Activated T-cell treated with anti-CD3 and anti-CD28 coated beads, Interleukin-2, amount 50 U/mL, for 24 hours (primary cell): ENCODE measurements at regions not wholly inside any gene's neighbourhood (a gene's known extent, or its start where the extent isn't known, plus 50 kb on each side); places are given as distances from the start of the nearest gene placed in this dataset.
"Not testable (repeated sequence)": the region's sequence is repeated elsewhere in the genome, so short reads cannot be mapped to it uniquely, and the experiment has no call there.

Experiments used
- DNase-seq: peaks from one replicate; pipeline ENCODE4 v3.0.0-alpha.2; 2020
- H3K27ac Mint-ChIP-seq: 2 replicates; pipeline ENCODE4 v1.8.0; 2020; ENCODE audit warnings: mild to moderate bottlenecking, mixed read lengths
- H3K27me3 Mint-ChIP-seq: 2 replicates; pipeline ENCODE4 v1.8.0; 2020; ENCODE audit warnings: mixed read lengths
- H3K36me3 Mint-ChIP-seq: 2 replicates; pipeline ENCODE4 v1.8.0; 2020; ENCODE audit warnings: low read depth, mixed read lengths
- H3K4me1 Mint-ChIP-seq: 2 replicates; pipeline ENCODE4 v1.8.0; 2020; ENCODE audit warnings: low read depth, mixed read lengths
- H3K4me3 Mint-ChIP-seq: 2 replicates; pipeline ENCODE4 v1.8.0; 2020; ENCODE audit warnings: mild to moderate bottlenecking, moderate library complexity, mixed read lengths
- H3K9me3 Mint-ChIP-seq: 2 replicates; pipeline ENCODE4 v1.8.0; 2020; ENCODE audit warnings: mixed read lengths

- H3K27ac Mint-ChIP-seq: no peak overlapping the region
- peaks cover 4% of the 10 kb centered on the region for H3K9me3 Mint-ChIP-seq
- H3K36me3 Mint-ChIP-seq: no peaks in the 10 kb centered on the region
- H3K4me3 Mint-ChIP-seq: no peak overlapping the region
- no peaks in the 10 kb centered on the region for H3K4me1 Mint-ChIP-seq
- H3K27me3 Mint-ChIP-seq: peaks cover 5% of the 10 kb centered on the region
- DNase-seq: no peak
Measured at GRCh38 chr19:30855442-30855841, 483.3 kb downstream of the ZNF536 start.

GRCh38 chr19:30854661-30855060 lies 482.5 kb downstream of the ZNF536 start:
- H3K9me3 Mint-ChIP-seq: peaks cover 1% of the 10 kb centered on the region
- no peak overlapping the region for H3K27ac Mint-ChIP-seq
- H3K4me1 Mint-ChIP-seq: no peaks in the 10 kb centered on the region
- no peak overlapping the region for H3K4me3 Mint-ChIP-seq
- DNase-seq: no peak
- H3K27me3 Mint-ChIP-seq: peaks cover 3% of the 10 kb centered on the region
- no peaks in the 10 kb centered on the region for H3K36me3 Mint-ChIP-seq

GRCh38 chr19:30854207-30854606 lies 482.0 kb downstream of the ZNF536 start:
- DNase-seq: no peak
- no peak overlapping the region for H3K4me3 Mint-ChIP-seq
- H3K9me3 Mint-ChIP-seq: no peaks in the 10 kb centered on the region
- peaks cover 3% of the 10 kb centered on the region for H3K27me3 Mint-ChIP-seq
- no peaks in the 10 kb centered on the region for H3K36me3 Mint-ChIP-seq
- H3K4me1 Mint-ChIP-seq: no peaks in the 10 kb centered on the region
- H3K27ac Mint-ChIP-seq: no peak overlapping the region

DNA sequence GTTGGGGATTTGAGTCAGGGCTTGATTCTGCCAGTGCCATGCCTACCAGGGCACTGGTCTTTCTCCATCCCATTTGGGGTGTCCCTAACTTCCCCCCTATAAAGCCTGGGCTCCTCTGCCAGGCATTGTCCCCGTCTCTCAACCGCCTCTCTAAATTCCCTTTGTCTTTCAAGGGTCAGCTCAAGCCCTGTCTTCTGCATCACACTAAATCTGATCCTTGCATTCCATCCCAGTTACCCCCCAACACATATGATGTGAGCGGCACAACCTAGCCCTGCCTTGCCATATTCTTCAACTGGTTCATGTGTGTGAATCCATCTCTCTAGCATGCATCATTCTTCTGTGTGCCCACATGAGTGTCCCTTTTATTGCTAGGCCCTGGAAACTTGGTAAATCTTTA lies 480.9 kb downstream of the ZNF536 start:
- Mint-ChIP-seq H3K4me3 (no peak overlapping the region), H3K9me3 (no peaks in the 10 kb centered on the region), H3K36me3 (no peaks in the 10 kb centered on the region), H3K27me3 (no peaks in the 10 kb centered on the region), H3K27ac (no peak overlapping the region), H3K4me1 (no peaks in the 10 kb centered on the region)
- DNase-seq: no peak

DNA sequence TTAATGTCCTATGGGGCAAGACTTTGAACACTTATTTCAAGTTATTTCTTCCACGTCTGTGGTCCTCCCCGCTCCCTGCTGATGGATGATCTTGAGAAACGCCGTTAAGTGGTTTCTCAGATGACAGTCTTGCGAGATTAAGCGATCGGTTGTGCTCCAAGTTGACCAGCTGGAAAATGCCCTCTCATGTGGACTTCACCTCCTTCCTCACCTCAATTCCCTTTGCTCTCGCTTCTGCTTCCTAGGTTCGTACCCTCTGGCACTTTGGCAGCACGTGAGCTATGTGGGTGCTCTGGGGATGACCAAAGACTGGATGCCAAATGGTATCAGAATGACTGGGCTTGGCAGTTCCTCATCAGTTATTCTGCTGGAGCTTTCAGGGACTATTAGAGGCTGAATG lies 480.0 kb downstream of the ZNF536 start:
- no peaks in the 10 kb centered on the region for H3K9me3 Mint-ChIP-seq
- H3K27me3 Mint-ChIP-seq: no peaks in the 10 kb centered on the region
- no peak overlapping the region for H3K4me3 Mint-ChIP-seq
- no peaks in the 10 kb centered on the region for H3K36me3 Mint-ChIP-seq
- no peaks in the 10 kb centered on the region for H3K4me1 Mint-ChIP-seq
- DNase-seq: no peak
- no peak overlapping the region for H3K27ac Mint-ChIP-seq

GRCh38 chr19:30851646-30852045 lies 479.5 kb downstream of the ZNF536 start:
- DNase-seq: no peak
- H3K36me3 Mint-ChIP-seq: no peaks in the 10 kb centered on the region
- H3K4me1 Mint-ChIP-seq: no peaks in the 10 kb centered on the region
- H3K9me3 Mint-ChIP-seq: no peaks in the 10 kb centered on the region
- no peaks in the 10 kb centered on the region for H3K27me3 Mint-ChIP-seq
- no peak overlapping the region for H3K4me3 Mint-ChIP-seq
- no peak overlapping the region for H3K27ac Mint-ChIP-seq

GRCh38 chr19:30848636-30849425 lies 476.6 kb downstream of the ZNF536 start:
- no peak for DNase-seq
- Mint-ChIP-seq H3K36me3 (no peaks in the 10 kb centered on the region), H3K4me1 (no peaks in the 10 kb centered on the region), H3K27ac (no peak overlapping the region), H3K27me3 (no peaks in the 10 kb centered on the region), H3K9me3 (no peaks in the 10 kb centered on the region), H3K4me3 (no peak overlapping the region)

DNA sequence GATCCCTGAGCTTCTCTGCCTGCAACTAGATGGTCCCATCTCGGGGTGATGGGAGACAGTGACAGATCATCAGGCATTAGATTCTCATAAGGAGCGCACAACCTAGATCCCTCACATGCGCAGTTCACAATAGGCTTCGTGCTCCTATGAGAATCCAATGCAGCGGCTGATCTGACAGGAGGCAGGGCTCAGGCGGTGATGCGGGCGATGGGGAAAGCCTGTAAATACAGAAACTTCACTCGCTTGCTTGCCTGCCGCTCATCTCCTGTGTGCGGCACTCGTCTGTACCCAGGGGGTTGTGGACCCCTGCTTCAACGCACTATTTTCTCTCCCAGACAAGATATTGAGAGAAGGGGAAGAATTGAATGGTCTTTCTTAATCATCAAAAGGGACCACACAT lies 473.9 kb downstream of the ZNF536 start:
- Mint-ChIP-seq H3K4me3 (no peak overlapping the region), H3K9me3 (no peaks in the 10 kb centered on the region), H3K27ac (no peak overlapping the region), H3K27me3 (no peaks in the 10 kb centered on the region), H3K36me3 (no peaks in the 10 kb centered on the region), H3K4me1 (no peaks in the 10 kb centered on the region)
- no peak for DNase-seq

DNA sequence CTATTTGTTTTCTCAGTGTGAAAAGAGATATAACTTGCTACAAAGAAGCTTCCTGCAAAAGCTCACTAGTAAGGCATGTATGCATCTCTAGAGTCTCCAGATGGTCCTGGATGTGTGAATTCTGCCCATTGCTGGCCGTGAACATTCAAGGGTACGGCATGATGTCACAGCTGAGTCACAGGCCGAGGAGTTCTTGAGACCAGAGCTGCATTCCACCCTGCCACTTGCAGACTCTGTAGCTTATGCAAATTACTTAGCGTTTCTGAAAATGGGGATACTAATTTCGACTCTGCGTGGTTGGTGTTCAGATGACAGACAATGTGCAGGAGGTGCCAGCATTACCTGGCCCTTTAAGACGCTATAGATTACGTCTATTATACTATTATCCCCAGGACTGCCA lies 470.7 kb downstream of the ZNF536 start:
- H3K4me1 Mint-ChIP-seq: no peaks in the 10 kb centered on the region
- no peak overlapping the region for H3K27ac Mint-ChIP-seq
- H3K9me3 Mint-ChIP-seq: no peaks in the 10 kb centered on the region
- no peaks in the 10 kb centered on the region for H3K36me3 Mint-ChIP-seq
- H3K4me3 Mint-ChIP-seq: no peak overlapping the region
- DNase-seq: no peak
- H3K27me3 Mint-ChIP-seq: no peaks in the 10 kb centered on the region

- Mint-ChIP-seq H3K4me1 (no peaks in the 10 kb centered on the region), H3K27me3 (peaks cover 3% of the 10 kb centered on the region), H3K9me3 (no peaks in the 10 kb centered on the region), H3K36me3 (no peaks in the 10 kb centered on the region), H3K27ac (no peak overlapping the region), H3K4me3 (no peak overlapping the region)
- DNase-seq: no peak
Measured at GRCh38 chr19:30841934-30842333, 469.8 kb downstream of the ZNF536 start.

DNA sequence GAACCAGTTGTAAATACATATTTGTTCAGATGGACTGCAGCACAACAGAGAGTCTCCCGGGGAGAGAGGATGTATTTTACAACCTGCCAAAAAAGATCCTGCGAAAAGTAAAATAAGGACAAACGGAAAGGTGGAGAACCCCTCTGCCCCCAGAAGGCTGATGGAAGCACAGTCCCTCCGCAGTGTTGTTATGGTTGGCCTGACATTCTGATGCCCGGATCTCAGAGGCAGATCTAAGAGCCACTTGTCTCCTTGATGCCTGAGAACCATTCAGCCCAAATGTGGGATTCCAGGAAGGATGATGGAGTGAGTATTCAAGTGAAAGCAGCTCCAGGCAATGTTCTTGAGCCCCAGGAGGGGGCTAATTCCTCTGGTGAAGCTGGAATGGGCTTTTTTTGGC lies 458.7 kb downstream of the ZNF536 start:
- no peak for DNase-seq
- no peaks in the 10 kb centered on the region for H3K27me3 Mint-ChIP-seq
- H3K36me3 Mint-ChIP-seq: no peaks in the 10 kb centered on the region
- peaks cover 5% of the 10 kb centered on the region for H3K9me3 Mint-ChIP-seq
- no peak overlapping the region for H3K27ac Mint-ChIP-seq
- H3K4me1 Mint-ChIP-seq: no peaks in the 10 kb centered on the region
- H3K4me3 Mint-ChIP-seq: no peak overlapping the region

DNA sequence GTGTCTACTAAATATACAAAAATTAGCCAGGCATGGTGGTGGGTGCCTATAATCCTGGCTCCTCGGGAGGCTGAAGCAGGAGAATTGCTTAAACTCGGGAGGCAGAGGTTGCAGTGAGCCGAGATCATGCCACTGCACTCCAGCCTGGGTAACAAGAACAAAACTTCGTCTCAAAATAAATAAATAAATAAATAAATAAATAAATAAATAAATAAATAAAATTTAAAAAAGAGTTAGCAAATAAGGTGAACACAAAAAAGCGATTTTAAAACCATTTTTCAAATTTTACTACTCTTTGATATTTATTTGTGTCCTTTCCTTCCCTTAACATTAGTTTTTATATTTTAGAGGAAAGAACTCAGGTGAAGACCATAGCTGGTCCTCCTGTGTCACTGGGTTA lies 453.3 kb downstream of the ZNF536 start:
- DNase-seq, H3K4me1 Mint-ChIP-seq, H3K4me3 Mint-ChIP-seq, H3K27me3 Mint-ChIP-seq, H3K9me3 Mint-ChIP-seq, H3K27ac Mint-ChIP-seq, H3K36me3 Mint-ChIP-seq: not testable (repeated sequence)

DNA sequence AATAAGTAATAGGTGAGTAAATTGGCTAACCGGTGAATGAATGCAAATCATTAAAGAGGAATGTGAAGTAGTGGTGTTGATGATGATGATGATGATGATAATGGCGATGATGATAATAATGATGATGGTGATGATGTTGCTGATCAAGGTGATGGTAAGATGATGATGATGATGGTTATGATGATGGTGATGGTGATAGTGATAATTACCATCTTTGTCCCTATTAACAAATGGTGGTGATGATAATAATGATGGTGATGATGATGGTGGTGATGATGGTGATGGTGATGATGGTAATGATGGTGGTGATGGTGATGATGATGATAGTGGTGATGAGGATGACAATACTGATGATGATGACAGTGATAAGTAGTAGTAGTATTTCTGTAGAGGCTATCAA lies 452.6 kb downstream of the ZNF536 start:
- H3K9me3 Mint-ChIP-seq: peaks cover 9% of the 10 kb centered on the region
- peaks cover 7% of the 10 kb centered on the region for H3K27me3 Mint-ChIP-seq
- H3K4me1 Mint-ChIP-seq: no peaks in the 10 kb centered on the region
- no peak overlapping the region for H3K27ac Mint-ChIP-seq
- H3K4me3 Mint-ChIP-seq: no peak overlapping the region
- H3K36me3 Mint-ChIP-seq: no peaks in the 10 kb centered on the region
- no peak for DNase-seq

DNA sequence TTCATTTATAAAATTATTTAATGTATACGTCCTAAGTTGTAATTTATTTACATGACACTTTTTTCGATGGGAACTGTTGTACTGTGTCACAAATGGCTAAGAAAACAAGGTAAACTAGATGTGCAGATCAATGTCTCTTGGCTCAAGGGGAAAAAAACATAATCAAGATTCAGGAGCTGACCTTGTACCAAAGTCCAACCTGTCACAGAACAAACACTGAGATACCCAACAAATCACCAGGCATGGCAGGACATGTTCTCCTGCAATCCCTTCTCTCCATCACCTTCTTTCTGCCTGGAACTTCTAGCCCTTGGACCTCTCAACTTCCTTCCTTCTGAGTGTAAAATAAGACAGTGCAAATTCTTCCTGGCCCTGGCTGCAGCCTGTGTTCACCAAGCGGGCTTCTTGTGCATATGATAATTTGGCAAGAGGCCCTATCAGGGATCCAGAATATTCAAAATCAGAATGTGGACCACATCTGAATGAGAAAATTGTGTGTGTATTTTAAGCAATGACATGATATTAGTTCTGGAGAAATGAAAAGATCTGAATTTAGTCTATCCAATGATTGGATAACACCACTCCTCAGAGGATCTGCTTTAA lies 445.9 kb downstream of the ZNF536 start:
- Mint-ChIP-seq H3K27me3 (peaks cover 31% of the 10 kb centered on the region), H3K9me3 (peaks cover 2% of the 10 kb centered on the region), H3K27ac (no peak overlapping the region), H3K4me3 (no peak overlapping the region), H3K36me3 (no peaks in the 10 kb centered on the region), H3K4me1 (no peaks in the 10 kb centered on the region)
- DNase-seq: no peak

DNA sequence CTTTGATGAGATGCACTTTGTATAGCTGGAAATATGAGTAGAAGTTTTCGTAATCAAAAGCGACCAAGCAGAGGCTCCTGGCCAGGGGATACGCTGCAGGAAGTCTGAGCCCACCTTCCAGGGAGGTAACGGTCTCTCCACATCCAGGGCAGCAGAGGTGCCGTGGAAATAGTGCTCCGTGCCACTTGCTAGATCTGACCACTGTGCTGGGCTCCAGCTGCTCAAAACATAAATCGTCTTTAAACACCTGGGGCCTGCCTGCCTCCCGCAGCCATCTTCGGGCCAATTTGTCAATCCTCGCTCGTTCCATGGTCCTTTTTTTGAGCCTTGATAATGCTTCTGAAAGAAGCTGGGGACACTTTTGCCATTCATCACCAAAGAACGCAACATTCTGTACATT lies 445.0 kb downstream of the ZNF536 start:
- H3K4me1 Mint-ChIP-seq: no peaks in the 10 kb centered on the region
- H3K27me3 Mint-ChIP-seq: peaks cover 31% of the 10 kb centered on the region
- no peak for DNase-seq
- no peak overlapping the region for H3K27ac Mint-ChIP-seq
- H3K4me3 Mint-ChIP-seq: no peak overlapping the region
- H3K9me3 Mint-ChIP-seq: peaks cover 2% of the 10 kb centered on the region
- no peaks in the 10 kb centered on the region for H3K36me3 Mint-ChIP-seq
